ENCODE measurements at regions not wholly inside any gene's neighbourhood (a gene's known extent, or its start where the extent isn't known, plus 50 kb on each side); places are given as distances from the start of the nearest gene placed in this dataset.
"Not testable (repeated sequence)": the region's sequence is repeated elsewhere in the genome, so short reads cannot be mapped to it uniquely, and the experiment has no call there.

- no peak for DNase-seq
These were observed 153.1 kb downstream of the PCDH17 start for GRCh38 chr13:57784633-57785032.

GRCh38 chr13:57787058-57787791, 155.7 kb downstream of the PCDH17 start:
- DNase-seq, result no peak

- no peak for DNase-seq
These were observed 168.1 kb downstream of the PCDH17 start for GRCh38 chr13:57799624-57800023.

- no peak for DNase-seq
These were observed 182.1 kb downstream of the PCDH17 start for GRCh38 chr13:57813651-57814050.

GRCh38 chr13:57815600-57815999, 184.1 kb downstream of the PCDH17 start:
- no peak for DNase-seq

- no peak for DNase-seq
These were observed 189.4 kb downstream of the PCDH17 start for GRCh38 chr13:57820924-57821323.

- no peak for DNase-seq
These were observed 192.2 kb downstream of the PCDH17 start for GRCh38 chr13:57823704-57824103.

GRCh38 chr13:57824121-57824520, 192.6 kb downstream of the PCDH17 start:
- no peak for DNase-seq

GRCh38 chr13:57825066-57825465, 193.5 kb downstream of the PCDH17 start:
- DNase-seq, result no peak

- no peak for DNase-seq
These were observed 198.0 kb downstream of the PCDH17 start for GRCh38 chr13:57829496-57829895.

- DNase-seq, result no peak
These were observed 200.6 kb downstream of the PCDH17 start for GRCh38 chr13:57832187-57832586.

GRCh38 chr13:57837801-57838200, 206.3 kb downstream of the PCDH17 start:
- no peak for DNase-seq

GRCh38 chr13:57843521-57843920, 212.0 kb downstream of the PCDH17 start:
- DNase-seq, result no peak

- no peak for DNase-seq
These were observed 215.1 kb downstream of the PCDH17 start for GRCh38 chr13:57846600-57847173.

- no peak for DNase-seq
These were observed 226.4 kb downstream of the PCDH17 start for GRCh38 chr13:57857945-57858344.

- no peak for DNase-seq
These were observed 226.8 kb downstream of the PCDH17 start for GRCh38 chr13:57858376-57858775.

GRCh38 chr13:57862879-57863278, 231.3 kb downstream of the PCDH17 start:
- DNase-seq, result no peak

- DNase-seq, result no peak
These were observed 234.2 kb downstream of the PCDH17 start for GRCh38 chr13:57865600-57866294.

GRCh38 chr13:57874530-57874929, 243.0 kb downstream of the PCDH17 start:
- DNase-seq, result no peak

GRCh38 chr13:57877601-57878000, 246.1 kb downstream of the PCDH17 start:
- no peak for DNase-seq

GRCh38 chr13:57878291-57878690, 246.7 kb downstream of the PCDH17 start:
- no peak for DNase-seq

GRCh38 chr13:57897225-57897624, 265.7 kb downstream of the PCDH17 start:
- no peak for DNase-seq

- no peak for DNase-seq
These were observed 267.6 kb downstream of the PCDH17 start for GRCh38 chr13:57899096-57899495.

GRCh38 chr13:57909833-57910232, 278.3 kb downstream of the PCDH17 start:
- not testable (repeated sequence) for DNase-seq

Data from activated CD4-positive, CD25-positive, alpha-beta regulatory T cell (primary cell).